ENCODE measurements at regions not wholly inside any gene's neighbourhood (a gene's known extent, or its start where the extent isn't known, plus 50 kb on each side); places are given as distances from the start of the nearest gene placed in this dataset.
"Not testable (repeated sequence)": the region's sequence is repeated elsewhere in the genome, so short reads cannot be mapped to it uniquely, and the experiment has no call there.

DNA sequence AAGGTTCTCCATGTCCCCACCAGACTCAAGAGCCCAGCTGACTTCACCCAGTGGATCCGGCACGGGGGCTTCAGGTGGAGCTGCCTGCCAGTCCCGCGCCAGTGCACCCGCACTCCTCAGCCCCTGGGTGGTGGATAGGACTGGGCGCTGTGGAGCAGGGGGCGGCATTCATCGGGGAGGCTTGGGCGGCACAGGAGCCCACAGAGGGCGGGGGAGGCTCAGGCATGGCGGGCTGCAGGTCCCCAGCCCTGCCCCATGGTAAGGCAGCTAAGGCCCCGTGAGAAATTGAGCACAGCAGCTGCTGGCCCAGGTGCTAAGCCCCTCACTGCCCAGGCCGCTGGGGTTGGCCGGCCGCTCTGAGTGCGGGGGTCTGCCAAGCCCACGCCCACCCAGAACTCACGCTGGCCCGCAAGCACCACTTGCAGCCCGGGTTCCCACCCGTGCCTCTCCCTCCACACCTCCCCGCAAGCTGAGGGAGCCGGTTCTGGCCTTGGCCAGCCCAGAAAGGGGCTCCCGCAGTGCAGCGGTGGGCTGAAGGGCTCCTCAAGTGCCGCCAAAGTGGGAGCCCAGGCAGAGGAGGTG lies 1737.7 kb downstream of the ARAP2 start:
- DNase-seq = not testable (repeated sequence)

DNA sequence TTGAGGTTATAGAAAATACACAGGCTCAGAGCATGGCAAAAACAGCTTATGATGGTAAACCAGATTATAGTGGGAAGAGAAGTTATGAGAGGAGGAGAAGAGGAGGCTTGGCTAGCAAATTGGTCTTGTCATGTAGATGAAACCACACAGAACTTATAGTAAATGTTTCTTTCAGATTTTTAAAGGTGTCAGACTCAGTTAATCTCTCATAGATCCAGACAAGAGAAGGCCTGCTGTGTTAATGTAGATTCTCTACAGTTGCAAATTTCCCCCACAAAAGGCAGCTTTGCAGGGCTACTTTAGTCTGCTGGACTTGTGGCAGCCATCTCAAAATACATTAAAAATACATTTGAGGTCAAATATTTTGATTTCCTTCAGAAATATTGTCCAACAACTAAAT lies 1731.7 kb downstream of the ARAP2 start:
- DNase-seq = no peak

DNA sequence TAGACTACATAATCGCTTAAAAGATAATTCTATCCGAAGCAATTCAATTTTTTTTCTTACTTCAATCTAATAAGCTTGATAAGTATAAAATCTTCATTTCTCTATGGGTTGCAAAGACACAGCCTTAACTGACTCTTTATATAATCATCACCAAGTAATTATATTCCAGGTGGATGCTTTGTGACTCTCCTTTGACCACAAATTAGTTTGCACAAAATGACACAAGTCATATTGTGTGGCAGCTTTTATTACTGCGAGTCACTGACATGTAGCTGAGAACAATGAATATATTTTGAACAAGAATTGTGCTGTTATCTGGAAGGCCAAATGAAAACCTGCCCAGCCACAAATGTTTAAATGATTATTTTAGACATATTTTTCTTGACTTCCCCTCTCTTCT lies 1727.8 kb downstream of the ARAP2 start:
- DNase-seq = no peak

DNA sequence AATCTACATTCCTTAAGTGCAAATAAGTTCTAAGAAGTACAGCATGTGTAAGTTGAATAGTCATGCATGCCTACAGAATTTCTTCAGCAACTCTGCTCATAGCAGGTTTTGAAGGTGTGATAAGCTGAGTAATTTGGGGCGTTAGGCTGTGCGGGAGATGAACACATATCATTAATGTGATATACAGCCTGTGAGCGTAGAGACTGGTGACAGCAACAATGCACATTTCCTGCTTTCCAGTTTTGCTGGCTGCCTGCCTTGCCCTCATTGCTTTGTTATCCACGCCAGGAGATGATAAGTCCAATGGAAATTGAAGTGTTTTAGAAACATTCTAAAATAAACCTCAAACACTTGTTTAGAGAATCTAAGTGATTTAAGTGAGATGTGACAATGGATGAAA lies 1709.4 kb downstream of the ARAP2 start:
- DNase-seq = no peak

DNA sequence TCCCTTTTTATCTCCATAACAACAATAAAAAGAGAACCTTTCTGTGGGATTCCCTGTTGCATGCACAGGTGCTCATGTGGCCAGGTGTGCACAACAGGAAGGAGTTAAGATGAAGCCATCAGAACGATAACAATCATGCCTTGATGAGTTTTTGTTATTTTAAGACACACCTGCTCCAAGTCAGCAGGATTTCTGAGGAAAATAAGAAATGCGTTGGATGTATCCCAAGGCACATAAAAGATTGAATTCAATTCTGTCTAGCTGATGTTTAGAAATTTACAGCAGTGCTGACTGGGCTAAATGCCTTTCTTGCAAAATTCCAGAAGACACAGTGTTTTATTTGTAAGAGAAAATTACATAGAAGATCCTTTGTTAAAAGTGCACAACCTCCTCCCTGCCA lies 1678.2 kb downstream of the ARAP2 start:
- DNase-seq = no peak

DNA sequence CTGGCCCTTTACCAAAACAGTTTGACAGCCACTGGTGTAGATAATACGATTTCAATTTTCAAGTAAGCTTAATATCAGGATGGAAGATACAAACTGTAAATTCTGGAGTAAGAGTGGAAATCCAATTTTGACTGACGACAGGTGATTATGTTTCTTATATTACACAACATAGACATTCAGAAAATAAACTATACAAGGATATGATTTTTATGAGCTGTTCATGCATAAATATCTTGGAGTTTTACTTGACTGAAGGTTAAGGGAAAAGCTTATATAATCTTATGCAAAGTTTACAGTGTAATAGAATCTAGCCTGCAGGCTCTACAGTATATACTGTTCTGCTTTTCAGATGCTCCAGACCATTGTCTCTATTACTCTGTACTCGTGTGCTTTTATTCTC lies 1672.3 kb downstream of the ARAP2 start:
- DNase-seq = no peak

DNA sequence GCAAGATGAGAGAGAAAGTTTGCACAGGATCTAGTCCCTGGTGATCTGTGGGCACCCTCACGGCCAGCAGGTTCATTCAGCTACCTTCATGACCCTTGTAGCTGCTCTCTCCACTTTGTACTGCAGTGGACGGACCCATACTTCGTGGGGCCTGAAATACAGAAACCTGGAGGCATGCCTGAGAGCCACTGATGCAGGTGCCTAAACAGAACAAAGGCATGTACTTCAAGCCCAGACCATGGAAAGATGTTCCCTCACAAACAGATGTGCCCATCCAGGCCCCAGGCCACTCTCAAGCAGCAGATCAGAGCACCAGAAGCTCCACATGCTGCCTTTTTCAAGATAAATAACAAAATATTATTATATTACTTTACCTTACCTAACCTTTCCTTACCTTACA lies 1629.0 kb downstream of the ARAP2 start:
- no peak for DNase-seq

DNA sequence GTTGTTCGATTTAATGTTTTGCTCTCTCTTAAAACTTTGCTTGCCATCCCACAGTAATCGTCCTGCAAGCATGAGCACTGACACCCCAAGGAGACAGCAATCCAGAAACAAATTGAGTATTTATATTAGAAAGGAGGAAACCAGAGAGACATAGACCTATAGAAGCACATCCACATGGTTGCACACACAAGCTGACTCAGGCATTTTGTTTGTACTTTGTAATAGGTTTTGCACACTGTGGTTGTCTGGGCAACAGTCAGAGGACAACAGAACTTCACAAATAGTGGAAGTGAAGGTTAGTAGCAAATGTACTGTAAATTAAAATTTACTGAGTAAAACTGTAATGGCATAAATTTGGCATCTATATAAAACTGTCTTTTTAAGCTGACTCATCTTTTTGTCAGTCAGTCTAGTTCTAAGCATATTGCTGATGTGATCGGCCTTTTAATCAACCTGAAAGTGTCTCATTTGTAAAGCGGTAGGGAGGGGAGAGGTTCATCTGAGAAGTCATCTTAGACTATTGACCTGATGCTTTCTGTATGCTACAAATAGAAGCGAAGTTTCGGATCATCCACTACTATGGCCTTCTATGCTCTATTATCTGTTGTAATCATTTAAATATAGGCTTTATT lies 1624.7 kb downstream of the ARAP2 start:
- DNase-seq = no peak

DNA sequence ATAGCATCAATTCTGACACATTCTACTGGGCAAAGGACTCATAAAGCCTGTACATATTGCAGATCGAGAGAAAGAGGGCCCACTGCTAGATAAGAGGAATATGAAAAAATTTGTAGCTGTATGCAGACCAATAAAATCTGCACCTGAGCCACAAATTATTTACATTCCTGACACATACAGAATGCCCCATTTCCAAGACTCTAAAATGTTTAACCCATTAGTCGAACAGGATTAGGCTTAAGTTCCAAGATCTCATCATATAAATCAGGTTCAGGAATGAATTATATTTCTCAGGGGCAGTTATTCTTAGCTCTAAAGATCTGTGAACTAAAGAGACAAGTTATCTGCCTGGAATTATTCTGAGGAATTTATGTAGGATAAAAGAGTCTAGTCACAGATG lies 1615.8 kb downstream of the ARAP2 start:
- DNase-seq = no peak

DNA sequence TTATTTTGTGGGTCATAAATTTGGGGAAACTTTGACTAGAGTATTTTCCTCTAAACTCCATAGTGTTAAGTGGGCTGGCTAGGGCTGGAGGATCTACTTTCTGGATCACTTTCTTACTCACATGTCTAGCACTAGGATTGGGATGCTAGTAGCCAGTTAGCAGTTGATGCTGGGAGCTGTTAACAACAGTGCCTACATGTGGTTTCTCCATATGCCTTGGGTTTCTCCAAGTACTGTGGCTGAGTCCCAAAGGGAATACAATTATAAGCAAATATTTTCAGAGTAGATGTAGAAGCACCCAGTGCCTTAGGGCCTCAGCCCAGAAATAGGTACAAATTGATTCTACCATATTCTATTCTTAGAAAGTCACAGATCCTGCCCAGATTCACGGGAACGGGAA lies 1614.9 kb downstream of the ARAP2 start:
- DNase-seq = no peak

DNA sequence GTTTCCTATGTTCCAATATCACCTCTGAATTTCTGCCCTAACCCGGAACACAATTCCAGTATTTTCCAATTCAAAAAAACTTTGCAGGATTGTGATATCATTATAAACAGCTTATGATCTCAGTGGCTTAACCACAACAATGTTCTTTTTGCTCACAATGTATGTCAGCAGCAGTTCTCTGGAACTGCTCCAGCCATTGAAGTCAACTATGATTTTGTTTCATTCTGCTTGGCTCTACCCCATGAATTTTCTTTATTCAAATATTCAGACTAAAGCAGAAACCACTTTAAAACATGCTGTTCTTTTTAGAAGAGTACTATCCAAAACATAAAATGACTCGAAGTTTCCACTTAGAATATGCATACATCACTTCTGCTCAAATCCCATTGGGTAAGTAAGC lies 1611.1 kb downstream of the ARAP2 start:
- DNase-seq = no peak

DNA sequence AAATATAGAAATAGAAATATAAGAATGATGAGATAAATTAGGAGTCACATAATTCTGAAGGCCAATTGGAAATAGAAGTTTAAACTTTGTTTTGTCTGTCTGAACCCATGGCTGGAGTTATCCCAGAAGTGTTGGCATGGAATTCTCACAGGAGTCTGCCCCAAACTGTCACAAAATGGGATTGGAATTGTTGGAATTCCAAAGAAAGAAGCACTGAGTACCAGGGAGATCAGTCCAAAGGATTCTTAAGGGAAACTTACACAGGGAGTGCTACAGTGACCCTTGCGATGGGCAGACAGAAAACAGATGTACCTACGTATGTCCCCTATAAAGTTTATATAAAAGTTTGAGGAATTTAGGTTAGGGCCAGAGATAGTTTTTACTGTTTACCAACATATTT lies 1607.7 kb downstream of the ARAP2 start:
- DNase-seq = no peak

DNA sequence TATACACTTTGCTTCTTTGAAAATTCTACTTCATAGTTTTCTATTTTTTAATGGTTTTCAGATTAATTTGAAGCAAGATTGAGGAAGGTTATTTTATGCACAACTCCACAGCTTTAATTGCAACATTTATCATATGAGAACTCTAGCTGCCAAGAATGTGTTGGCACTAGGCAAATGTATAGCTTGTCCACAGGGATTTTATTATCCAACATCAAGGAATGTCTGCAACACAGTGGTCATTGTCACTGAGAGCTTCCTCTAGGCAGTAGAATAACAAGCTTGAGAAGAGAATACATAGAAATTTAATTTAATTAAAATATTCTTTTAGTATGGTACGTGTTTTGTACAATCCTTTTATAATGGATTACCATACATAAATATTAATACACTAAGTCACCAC lies 1600.8 kb downstream of the ARAP2 start:
- DNase-seq = no peak

DNA sequence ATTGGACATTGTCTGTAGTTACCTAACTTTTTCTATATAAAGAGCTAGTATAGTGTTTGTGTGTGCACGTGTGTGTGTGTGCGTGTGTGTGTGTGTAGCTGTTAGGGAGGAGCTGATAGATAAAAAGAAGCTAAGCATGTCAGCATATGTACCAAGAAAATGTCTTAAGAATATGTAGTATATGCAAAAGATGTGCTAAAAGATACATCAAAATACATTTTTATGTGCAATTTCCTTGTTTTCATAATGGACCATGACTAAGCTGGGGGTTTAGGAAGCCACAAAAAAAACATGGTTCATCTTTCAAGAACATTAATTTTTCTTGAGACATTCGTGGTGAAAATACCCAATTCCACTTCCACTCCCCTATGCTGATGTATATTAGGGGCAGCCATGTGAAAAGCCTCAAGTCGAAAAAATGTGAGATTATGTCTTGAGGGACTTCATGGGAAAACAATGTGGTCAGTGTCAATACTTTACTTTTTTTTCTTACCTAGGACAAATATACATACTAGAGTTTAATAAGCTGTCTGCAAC lies 1599.7 kb downstream of the ARAP2 start:
- DNase-seq = no peak

DNA sequence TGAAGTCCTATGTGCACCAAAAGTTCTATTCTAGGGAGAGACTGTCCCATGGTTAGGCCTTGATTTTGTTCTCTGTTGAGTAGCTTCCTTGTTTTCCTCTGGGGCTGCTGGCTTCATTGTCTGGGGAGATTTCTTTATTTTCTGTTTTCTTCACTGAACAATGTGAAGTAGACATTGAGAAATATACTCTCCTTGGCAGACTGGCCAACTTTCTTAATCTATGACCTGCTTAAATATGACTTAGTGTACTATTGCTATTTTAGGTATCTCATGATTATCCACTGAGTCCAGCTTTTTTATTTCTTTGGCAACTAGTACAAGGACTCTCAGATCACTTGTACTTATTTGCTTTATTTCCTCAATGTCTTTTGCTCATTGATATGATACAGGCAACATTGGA lies 1594.6 kb downstream of the ARAP2 start:
- no peak for DNase-seq

DNA sequence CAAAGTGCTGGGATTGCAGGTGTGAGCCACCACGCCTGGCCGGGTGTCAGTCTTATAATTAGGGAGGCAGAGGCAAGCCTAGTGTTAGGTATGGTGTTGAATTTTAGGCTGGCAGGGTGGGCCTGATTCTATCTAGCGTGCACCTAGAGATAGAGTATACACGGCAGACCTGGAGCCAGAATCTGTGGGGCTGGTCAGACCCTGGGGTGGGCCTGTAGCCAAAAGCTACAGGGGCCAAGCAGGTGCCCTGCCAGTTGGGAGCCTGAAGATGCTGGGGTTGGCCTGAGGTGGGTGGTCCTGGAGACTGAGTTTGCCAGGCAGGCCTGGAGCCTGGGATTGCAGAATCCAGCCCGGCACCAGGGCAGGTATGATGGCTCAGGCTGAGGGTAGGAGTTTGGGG lies 1580.3 kb downstream of the ARAP2 start:
- DNase-seq = no peak

DNA sequence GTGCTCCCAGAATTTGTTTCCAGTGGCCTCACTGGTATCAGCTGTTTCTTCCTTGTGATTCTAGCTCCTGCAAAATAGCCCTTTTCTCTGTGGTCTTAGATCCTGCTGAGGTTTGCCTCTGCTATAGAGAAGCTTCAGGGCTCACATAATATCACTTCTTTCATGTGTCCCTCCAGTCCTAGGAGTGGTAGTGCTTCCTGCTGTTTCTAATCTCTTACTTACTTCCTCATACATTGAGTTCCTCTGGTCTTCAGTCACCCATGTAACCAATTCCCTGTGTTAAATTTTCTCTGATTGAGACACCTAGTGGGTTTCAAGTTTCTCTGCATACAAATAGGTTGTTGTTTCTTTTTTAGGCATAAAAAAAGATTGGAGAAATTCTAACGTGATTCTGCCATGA lies 1567.9 kb downstream of the ARAP2 start:
- DNase-seq = peak; percentile 8

DNA sequence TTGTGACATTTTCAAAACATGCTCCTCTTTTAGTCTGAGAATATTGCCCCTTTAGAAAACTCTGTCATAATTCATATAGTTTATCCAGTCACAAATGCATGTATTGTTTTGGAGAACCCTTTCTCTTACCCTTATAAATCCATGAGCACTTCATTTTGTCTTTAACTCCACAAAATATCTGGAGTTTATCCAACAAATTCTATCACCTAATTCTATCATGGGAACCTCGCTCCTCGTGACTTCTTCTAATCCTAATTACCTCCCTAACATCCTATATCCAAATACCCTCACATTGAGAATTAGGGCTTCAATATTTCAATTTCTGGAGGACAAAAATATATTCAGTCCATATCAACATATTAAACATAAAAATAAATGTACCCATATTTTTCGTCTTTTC lies 1565.9 kb downstream of the ARAP2 start:
- no peak for DNase-seq

DNA sequence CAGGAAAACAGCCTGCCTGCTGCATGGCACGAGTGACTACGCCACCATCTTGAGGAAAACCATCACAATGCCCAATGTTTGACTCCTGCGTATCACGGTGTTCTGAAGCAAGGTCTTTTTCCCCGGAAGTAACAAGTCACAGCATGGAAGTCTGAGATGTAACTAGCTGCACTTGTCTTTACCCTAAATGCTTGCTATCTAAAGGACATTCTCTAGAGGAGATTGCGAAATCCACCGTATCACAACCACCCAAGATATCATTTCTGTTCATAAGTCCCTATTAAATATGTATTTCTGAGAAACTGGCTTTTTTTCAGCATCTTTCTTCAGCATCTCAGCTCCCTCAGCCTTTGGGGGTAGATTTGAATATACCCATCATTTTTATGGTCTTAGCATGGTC lies 1565.1 kb downstream of the ARAP2 start:
- no peak for DNase-seq

DNA sequence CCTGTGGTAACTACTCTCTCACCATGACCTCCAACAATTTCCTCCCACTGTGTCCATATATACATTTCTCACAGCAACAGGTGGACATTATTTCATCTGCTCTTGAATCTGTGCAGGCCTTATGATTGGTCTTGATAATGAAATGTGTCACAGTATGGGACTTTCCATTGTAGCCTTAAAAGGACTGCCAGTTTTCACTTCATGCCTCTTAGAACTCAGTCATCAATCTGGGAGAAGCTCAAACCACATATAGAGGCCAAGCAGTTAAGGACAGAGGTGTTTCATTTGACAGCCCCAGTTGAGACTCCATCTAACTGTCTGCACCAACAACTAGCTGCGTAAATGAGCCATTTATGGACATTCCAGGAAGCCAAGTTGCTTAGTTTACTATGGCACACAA lies 1534.8 kb downstream of the ARAP2 start:
- no peak for DNase-seq

DNA sequence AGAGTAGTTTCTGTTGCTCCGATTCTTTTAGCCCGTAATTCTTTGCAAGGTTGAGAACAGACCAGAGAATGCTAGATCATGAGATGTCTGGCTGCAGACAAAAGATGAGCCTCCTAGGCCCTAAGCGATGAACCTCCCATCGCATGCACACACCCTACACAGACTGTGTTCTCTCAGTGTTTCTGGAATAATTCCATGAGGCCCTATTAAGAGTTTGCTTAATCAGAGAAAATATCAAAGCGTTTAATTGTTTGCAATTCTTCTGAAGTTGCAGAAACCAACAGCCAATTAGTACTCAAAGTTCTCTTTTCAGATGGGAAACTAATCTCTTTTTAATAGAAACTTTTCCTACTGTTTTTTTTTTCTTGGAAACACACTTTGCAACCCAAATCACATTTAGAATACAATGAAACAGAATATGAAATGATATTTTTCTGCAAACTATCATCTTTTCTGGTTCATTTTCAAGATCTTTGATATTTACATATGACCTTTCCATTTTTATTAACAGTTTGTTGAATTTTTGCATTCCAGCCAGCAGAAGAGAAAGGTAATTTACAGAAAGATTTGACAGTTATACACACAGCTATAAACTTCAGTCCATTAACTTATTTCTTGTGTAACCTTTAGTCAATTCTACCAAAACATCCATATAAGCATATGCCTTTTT lies 1525.6 kb downstream of the ARAP2 start:
- DNase-seq = no peak

DNA sequence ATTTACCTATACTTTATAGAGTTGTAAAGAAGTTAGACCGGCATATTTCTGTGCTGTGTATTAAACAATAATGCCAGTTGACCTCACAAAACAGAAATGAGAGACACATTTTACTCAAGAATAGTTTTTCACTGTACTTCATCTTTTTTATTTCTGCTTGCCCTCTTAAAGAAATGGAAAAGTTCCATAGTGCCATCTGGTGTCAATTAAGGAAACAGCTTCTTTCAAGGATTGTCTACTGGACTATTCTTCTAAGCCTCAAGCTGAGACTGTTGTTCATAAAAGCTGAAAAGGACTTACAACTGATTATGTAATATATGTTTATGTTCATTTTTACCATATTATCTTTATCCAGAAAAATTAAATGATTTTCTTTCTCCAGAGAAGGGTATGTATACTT lies 1523.7 kb downstream of the ARAP2 start:
- DNase-seq = no peak

DNA sequence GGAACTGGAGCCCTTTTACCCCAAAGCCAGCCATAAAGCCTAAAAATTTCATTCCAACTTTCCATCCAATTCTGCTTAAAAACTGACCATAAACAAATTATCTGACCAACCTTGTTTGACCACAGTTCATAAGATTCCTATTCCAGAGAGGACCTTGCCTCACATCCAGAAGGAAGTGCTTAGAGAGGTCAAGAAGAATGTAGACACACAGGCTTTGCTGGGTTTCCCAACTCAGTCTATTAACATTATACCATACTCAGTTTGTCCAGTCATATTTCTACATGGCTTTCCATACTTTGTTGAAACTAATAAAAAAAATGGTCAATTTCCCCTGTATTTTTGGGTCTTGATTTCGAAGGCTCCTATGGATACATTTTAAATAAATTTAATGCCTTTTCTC lies 1522.5 kb downstream of the ARAP2 start:
- DNase-seq = no peak

DNA sequence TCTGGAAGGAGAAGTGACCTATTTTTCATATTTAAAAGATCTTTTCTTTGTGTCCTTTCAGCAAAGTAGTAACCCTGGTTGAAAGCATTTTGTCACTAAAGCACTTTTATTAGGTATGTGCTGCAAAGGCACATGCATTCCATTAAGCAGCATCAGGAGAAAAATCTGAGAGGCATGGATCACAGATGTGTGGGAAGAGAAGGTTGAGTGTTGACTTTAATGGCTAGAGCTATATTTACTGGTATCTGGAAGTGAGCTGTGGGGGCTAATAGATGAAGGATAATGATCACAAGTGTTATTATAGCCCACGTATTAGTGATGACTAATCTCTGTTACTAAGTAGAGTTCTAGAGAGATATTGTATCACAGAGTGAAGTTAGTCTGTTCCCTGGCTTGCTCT lies 1520.7 kb downstream of the ARAP2 start:
- DNase-seq = no peak

DNA sequence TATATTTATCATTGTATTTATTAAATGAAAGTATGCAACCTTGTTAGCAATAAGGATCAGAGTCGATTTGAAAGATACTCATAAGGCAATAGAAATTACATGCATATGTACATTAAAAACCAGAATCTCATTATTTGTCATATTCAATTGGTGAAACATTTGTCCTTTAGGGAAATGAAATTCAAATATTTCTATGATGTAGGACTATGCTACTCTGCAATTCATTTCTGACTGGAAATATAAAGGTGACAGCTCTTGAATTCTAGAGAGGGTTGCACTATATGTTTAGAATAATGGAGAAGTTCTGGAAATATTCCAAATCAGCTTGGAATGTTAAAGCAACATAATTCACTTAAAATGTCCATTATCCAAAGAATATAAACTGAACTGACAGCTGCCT lies 1519.8 kb downstream of the ARAP2 start:
- no peak for DNase-seq
